ENCODE measurements at regions not wholly inside any gene's neighbourhood (a gene's known extent, or its start where the extent isn't known, plus 50 kb on each side); places are given as distances from the start of the nearest gene placed in this dataset.
A peak's percentile ranks its signal among the peaks of the same experiment; 100 is the strongest.

- Histone ChIP-seq H3K4me1 (ENCODE audit: low read depth) (peaks cover 6% of the 10 kb centered on the region), H3K9me3 (ENCODE audit: low read depth) (no peaks in the 10 kb centered on the region), H3K27me3 (no peaks in the 10 kb centered on the region), H3K36me3 (no peaks in the 10 kb centered on the region), H3K27ac (no peak overlapping the region), H3K4me3 (no peak overlapping the region)
- no peak for DNase-seq (ENCODE audit: low read depth in 1 of 2, low spot score in 1 of 2)
- no peak for TF ChIP-seq CTCF (IDR thresholded peaks at IDR 0.05; ENCODE audit: low read depth, low read length)
Observed at GRCh38 chr12:65756956-65757511, 67.2 kb upstream of the HMGA2 start.

GRCh38 chr12:65758401-65758800 lies 65.9 kb upstream of the HMGA2 start:
- DNase-seq (ENCODE audit: low read depth in 1 of 2, low spot score in 1 of 2): no peak
- Histone ChIP-seq H3K4me3 (no peak overlapping the region), H3K9me3 (ENCODE audit: low read depth) (no peaks in the 10 kb centered on the region), H3K27me3 (no peaks in the 10 kb centered on the region), H3K27ac (no peak overlapping the region), H3K36me3 (no peaks in the 10 kb centered on the region), H3K4me1 (ENCODE audit: low read depth) (peaks cover 6% of the 10 kb centered on the region)
- no peak for TF ChIP-seq CTCF (IDR thresholded peaks at IDR 0.05; ENCODE audit: low read depth, low read length)

- no peaks in the 10 kb centered on the region for H3K36me3 ChIP-seq
- H3K4me1 ChIP-seq (ENCODE audit: low read depth): peaks cover 6% of the 10 kb centered on the region
- no peak for TF ChIP-seq CTCF (IDR thresholded peaks at IDR 0.05; ENCODE audit: low read depth, low read length)
- H3K27me3 ChIP-seq: no peaks in the 10 kb centered on the region
- no peak for DNase-seq (ENCODE audit: low read depth in 1 of 2, low spot score in 1 of 2)
- no peak overlapping the region for H3K27ac ChIP-seq
- H3K9me3 ChIP-seq (ENCODE audit: low read depth): no peaks in the 10 kb centered on the region
- no peak overlapping the region for H3K4me3 ChIP-seq
Observed at GRCh38 chr12:65759735-65760134, 64.5 kb upstream of the HMGA2 start.

DNA sequence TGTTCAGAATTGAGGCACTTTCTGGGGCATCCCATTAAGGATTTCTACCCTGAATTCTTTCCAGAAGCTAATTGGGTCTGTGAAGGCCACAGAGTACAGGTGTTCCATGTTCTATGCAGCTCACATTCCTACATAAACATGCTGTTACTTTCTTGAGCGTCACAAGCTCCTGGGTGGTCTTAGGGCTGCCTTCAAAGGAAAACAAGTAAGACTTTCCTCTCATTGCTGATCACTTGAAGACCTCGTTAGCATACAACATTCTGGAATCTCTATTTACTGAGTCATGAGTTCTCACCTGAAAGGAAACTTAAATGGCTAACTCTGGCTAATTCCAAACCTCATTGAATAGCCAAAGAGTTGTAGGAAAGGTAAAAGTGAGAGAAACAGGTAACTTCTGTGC lies 63.0 kb upstream of the HMGA2 start:
- no peak overlapping the region for H3K4me3 ChIP-seq
- no peaks in the 10 kb centered on the region for H3K36me3 ChIP-seq
- no peak overlapping the region for H3K27ac ChIP-seq
- no peaks in the 10 kb centered on the region for H3K9me3 ChIP-seq (ENCODE audit: low read depth)
- DNase-seq (ENCODE audit: low read depth in 1 of 2, low spot score in 1 of 2): no peak
- TF ChIP-seq CTCF (IDR thresholded peaks at IDR 0.05; ENCODE audit: low read depth, low read length): no peak
- H3K27me3 ChIP-seq: no peaks in the 10 kb centered on the region
- peaks cover 4% of the 10 kb centered on the region for H3K4me1 ChIP-seq (ENCODE audit: low read depth)

DNA sequence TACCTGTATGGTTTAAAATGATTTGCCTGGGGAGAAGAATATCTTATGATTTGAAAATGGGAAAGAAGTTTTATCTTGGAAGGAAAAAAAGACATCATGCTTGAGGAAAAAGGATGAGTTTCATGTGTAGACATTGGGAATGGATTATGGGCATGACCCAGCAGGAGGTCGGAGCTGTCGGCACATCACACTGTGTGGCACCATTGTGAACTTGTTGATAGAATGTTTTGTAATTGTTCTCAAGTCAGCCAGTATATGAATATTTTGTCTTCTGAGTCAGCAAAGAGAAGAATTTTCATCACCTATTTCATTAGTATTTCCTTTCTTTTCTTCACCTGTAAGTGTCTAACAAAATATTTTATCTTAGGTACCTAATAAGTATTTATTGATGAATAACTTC lies 60.0 kb upstream of the HMGA2 start:
- DNase-seq (ENCODE audit: low read depth in 1 of 2, low spot score in 1 of 2): no peak
- H3K27me3 ChIP-seq: no peaks in the 10 kb centered on the region
- peaks cover 10% of the 10 kb centered on the region for H3K4me1 ChIP-seq (ENCODE audit: low read depth)
- H3K9me3 ChIP-seq (ENCODE audit: low read depth): no peaks in the 10 kb centered on the region
- no peak overlapping the region for H3K27ac ChIP-seq
- no peak for TF ChIP-seq CTCF (IDR thresholded peaks at IDR 0.05; ENCODE audit: low read depth, low read length)
- H3K36me3 ChIP-seq: no peaks in the 10 kb centered on the region
- H3K4me3 ChIP-seq: no peak overlapping the region

DNA sequence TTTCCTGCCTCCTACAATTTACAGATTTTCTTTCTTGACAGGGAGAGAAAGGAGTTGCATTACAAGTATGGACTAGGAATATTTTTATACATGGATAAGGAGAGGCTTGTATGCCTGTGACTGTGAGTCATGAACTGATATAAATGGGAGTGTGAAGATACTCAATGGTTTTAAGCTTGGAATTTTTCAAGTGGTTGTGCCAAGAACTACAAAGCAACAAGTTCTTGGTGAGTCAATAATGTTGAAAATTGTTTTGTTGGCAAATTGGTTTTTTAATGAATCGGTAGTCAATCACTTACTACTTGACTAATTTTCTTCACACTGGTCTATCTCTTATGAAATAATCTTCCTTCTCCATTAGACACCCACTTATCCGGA lies 58.9 kb upstream of the HMGA2 start:
- Histone ChIP-seq H3K4me3 (no peak overlapping the region), H3K9me3 (ENCODE audit: low read depth) (no peaks in the 10 kb centered on the region), H3K27ac (no peak overlapping the region), H3K36me3 (no peaks in the 10 kb centered on the region), H3K27me3 (no peaks in the 10 kb centered on the region), H3K4me1 (ENCODE audit: low read depth) (peaks cover 10% of the 10 kb centered on the region)
- TF ChIP-seq CTCF (IDR thresholded peaks at IDR 0.05; ENCODE audit: low read depth, low read length): no peak
- DNase-seq (ENCODE audit: low read depth in 1 of 2, low spot score in 1 of 2): peak in 1 of 2 donors; percentile 81

All from cardiac muscle cell (in vitro differentiated cells and primary cell).